SK-N-SH (cell line): ENCODE measurements at regions not wholly inside any gene's neighbourhood (a gene's known extent, or its start where the extent isn't known, plus 50 kb on each side); places are given as distances from the start of the nearest gene placed in this dataset.

ENCODE experiments used
- FOXJ3 ChIP-seq: sonication (generic); formaldehyde crosslinking; IDR thresholded peaks from 2 replicates; pipeline ENCODE4 v1.5.1; 2020; ENCODE audit warnings: mild to moderate bottlenecking, missing genetic modification reagents
- TAF1 ChIP-seq: IDR thresholded peaks from 2 replicates; pipeline ENCODE4 v1.6.1; 2012; ENCODE audit warnings: low read depth, mild to moderate bottlenecking, low read length, moderate library complexity, borderline replicate concordance
- TCF12 ChIP-seq: IDR thresholded peaks from 2 replicates; pipeline ENCODE4 v1.4.0; 2012
- TEAD4 ChIP-seq: IDR thresholded peaks from 2 replicates; pipeline ENCODE4 v1.4.0; 2012; ENCODE audit warnings: mild to moderate bottlenecking, borderline replicate concordance; ENCODE audit not compliant: insufficient read depth
- TF ChIP-seq, protein P1 (sequence below): fragments of 200-600 bp; sonication (generic); IDR thresholded peaks from 2 replicates; pipeline ENCODE4 v1.6.1; 2017; ENCODE audit warnings: antibody characterized with exemption, mild to moderate bottlenecking, moderate library complexity
- TF ChIP-seq, protein P2 (sequence below): fragments of 150-350 bp; IDR thresholded peaks from 2 replicates; pipeline ENCODE4 v1.6.1; 2017; ENCODE audit warnings: antibody characterized with exemption, low read length, low read depth, borderline replicate concordance

DNA sequence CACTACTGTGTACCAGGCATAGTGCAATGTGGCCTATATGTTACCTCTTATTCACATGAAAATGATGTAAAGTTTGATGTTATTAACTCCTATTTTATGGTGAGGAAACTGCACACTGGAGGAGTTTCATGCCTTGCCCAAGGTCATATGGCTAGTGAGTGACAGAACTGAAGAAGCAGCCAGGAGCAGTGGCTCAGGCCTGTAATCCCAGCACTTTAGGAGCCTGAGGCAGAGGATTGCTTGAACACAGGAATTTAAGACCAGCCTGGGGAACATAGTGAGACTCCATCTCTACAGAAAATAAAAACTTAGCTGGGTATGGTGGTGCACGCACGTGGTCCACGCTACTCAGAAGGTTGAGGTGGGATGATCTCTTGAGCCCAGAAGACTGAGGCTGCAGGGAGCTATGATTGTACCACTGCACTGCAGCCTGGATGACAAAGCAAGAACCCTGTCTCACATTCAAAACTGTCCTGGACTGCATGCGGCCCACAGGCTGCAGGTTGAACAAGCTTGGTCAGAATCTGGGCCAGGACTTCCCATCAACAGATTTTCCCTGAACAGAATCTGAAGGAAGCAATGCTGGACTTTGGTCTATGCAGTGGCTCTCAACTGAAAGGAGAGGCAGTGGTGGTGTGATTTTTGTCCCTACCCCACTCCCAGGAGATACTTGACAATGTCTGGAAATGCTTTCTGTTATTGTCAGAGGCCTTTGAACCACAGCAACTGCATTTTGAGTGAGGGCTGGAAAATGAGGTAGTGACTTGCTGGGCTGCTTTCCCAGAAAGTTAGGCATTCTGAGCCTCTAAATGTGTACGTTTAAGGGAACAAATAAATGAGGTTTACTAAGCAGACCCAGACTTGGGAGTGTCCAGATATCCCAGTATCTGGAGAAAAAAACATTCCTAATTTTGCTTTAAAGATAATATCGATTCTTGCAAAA lies 479.5 kb downstream of the TMEM114 start:
- TF ChIP-seq TEAD4 = no peak
- no peak for TF ChIP-seq FOXJ3 (CRISPR knock-in tag)
- TF ChIP-seq, protein P1, sequence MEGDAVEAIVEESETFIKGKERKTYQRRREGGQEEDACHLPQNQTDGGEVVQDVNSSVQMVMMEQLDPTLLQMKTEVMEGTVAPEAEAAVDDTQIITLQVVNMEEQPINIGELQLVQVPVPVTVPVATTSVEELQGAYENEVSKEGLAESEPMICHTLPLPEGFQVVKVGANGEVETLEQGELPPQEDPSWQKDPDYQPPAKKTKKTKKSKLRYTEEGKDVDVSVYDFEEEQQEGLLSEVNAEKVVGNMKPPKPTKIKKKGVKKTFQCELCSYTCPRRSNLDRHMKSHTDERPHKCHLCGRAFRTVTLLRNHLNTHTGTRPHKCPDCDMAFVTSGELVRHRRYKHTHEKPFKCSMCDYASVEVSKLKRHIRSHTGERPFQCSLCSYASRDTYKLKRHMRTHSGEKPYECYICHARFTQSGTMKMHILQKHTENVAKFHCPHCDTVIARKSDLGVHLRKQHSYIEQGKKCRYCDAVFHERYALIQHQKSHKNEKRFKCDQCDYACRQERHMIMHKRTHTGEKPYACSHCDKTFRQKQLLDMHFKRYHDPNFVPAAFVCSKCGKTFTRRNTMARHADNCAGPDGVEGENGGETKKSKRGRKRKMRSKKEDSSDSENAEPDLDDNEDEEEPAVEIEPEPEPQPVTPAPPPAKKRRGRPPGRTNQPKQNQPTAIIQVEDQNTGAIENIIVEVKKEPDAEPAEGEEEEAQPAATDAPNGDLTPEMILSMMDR = no peak
- TF ChIP-seq, protein P2, sequence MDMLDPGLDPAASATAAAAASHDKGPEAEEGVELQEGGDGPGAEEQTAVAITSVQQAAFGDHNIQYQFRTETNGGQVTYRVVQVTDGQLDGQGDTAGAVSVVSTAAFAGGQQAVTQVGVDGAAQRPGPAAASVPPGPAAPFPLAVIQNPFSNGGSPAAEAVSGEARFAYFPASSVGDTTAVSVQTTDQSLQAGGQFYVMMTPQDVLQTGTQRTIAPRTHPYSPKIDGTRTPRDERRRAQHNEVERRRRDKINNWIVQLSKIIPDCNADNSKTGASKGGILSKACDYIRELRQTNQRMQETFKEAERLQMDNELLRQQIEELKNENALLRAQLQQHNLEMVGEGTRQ = no peak
- TF ChIP-seq TAF1 = no peak
- TF ChIP-seq TCF12 = no peak
